IPS-20b (cell line): ENCODE measurements at regions not wholly inside any gene's neighbourhood (a gene's known extent, or its start where the extent isn't known, plus 50 kb on each side); places are given as distances from the start of the nearest gene placed in this dataset.

Source experiments
- H3K27ac ChIP-seq: one replicate; pipeline ENCODE4 v1.5.1; 2013; ENCODE audit warnings: low read length
- H3K27me3 ChIP-seq: 2 replicates; pipeline ENCODE4 v1.6.1; 2013; ENCODE audit warnings: mild to moderate bottlenecking, low read length, inconsistent platforms; ENCODE audit not compliant: insufficient read depth
- H3K36me3 ChIP-seq: 2 replicates; pipeline ENCODE4 v1.6.1; 2013; ENCODE audit warnings: low read depth, mild to moderate bottlenecking, inconsistent platforms, low read length, moderate library complexity; ENCODE audit not compliant: insufficient read depth
- H3K4me1 ChIP-seq: 2 replicates; pipeline ENCODE4 v1.6.1; 2013; ENCODE audit warnings: mild to moderate bottlenecking, control low read depth, inconsistent platforms, low read length, moderate library complexity; ENCODE audit not compliant: insufficient read depth
- H3K4me3 ChIP-seq: 2 replicates; pipeline ENCODE4 v1.5.1; 2013; ENCODE audit warnings: mild to moderate bottlenecking, low read length, inconsistent platforms
- H3K9ac ChIP-seq: 2 replicates; pipeline ENCODE4 v1.6.1; 2013; ENCODE audit warnings: low read depth, mild to moderate bottlenecking, inconsistent platforms, low read length, moderate library complexity
- H3K9me3 ChIP-seq: 2 replicates; pipeline ENCODE4 v1.6.1; 2013; ENCODE audit warnings: mild to moderate bottlenecking, low read depth, low read length, inconsistent platforms; ENCODE audit not compliant: insufficient read depth

GRCh38 chr1:232404981-232405731 is 224.8 kb downstream of the SIPA1L2 start:
- peaks cover 7% of the 10 kb centered on the region; the same call in 1 of the 2 replicates for H3K9me3 ChIP-seq
- no peaks in the 10 kb centered on the region for H3K27me3 ChIP-seq
- peaks cover 15% of the 10 kb centered on the region for H3K36me3 ChIP-seq
- no peak overlapping the region for H3K9ac ChIP-seq
- H3K4me1 ChIP-seq: no peaks in the 10 kb centered on the region
- no peak overlapping the region for H3K27ac ChIP-seq
- no peak overlapping the region for H3K4me3 ChIP-seq

- Histone ChIP-seq H3K9me3 (peaks cover 3% of the 10 kb centered on the region; the same call in 1 of the 2 replicates), H3K4me3 (no peak overlapping the region), H3K27me3 (no peaks in the 10 kb centered on the region), H3K27ac (no peak overlapping the region), H3K36me3 (peaks cover 11% of the 10 kb centered on the region), H3K9ac (no peak overlapping the region), H3K4me1 (no peaks in the 10 kb centered on the region)
Measured at GRCh38 chr1:232404227-232404626, 225.7 kb downstream of the SIPA1L2 start.

- 0 out of 2 replicates have a peak, but pooled peaks cover 2% of the 10 kb centered on the region for H3K4me1 ChIP-seq
- no peaks in the 10 kb centered on the region for H3K27me3 ChIP-seq
- no peak overlapping the region for H3K4me3 ChIP-seq
- H3K9me3 ChIP-seq: no peaks in the 10 kb centered on the region
- peaks cover 16% of the 10 kb centered on the region for H3K36me3 ChIP-seq
- H3K27ac ChIP-seq: no peak overlapping the region
- H3K9ac ChIP-seq: no peak overlapping the region
Measured at GRCh38 chr1:232403017-232403714, 226.8 kb downstream of the SIPA1L2 start.

GRCh38 chr1:232398823-232399222 is 231.1 kb downstream of the SIPA1L2 start:
- H3K36me3 ChIP-seq: peaks cover 17% of the 10 kb centered on the region
- peaks cover 4% of the 10 kb centered on the region; the same call in 1 of the 2 replicates for H3K4me1 ChIP-seq
- H3K4me3 ChIP-seq: no peak overlapping the region
- no peaks in the 10 kb centered on the region for H3K9me3 ChIP-seq
- H3K9ac ChIP-seq: no peak overlapping the region
- H3K27ac ChIP-seq: no peak overlapping the region
- H3K27me3 ChIP-seq: no peaks in the 10 kb centered on the region

GRCh38 chr1:232393444-232394146 is 236.3 kb downstream of the SIPA1L2 start:
- H3K4me3 ChIP-seq: no peak overlapping the region
- H3K27me3 ChIP-seq: no peaks in the 10 kb centered on the region
- peaks cover 12% of the 10 kb centered on the region; the same call in 1 of the 2 replicates for H3K4me1 ChIP-seq
- no peak overlapping the region for H3K27ac ChIP-seq
- H3K9ac ChIP-seq: no peak overlapping the region
- peaks cover 5% of the 10 kb centered on the region; the same call in 1 of the 2 replicates for H3K36me3 ChIP-seq
- no peaks in the 10 kb centered on the region for H3K9me3 ChIP-seq

- H3K9me3 ChIP-seq: no peaks in the 10 kb centered on the region
- no peaks in the 10 kb centered on the region for H3K27me3 ChIP-seq
Measured at GRCh38 chr1:232393010-232393409, 236.9 kb downstream of the SIPA1L2 start.

GRCh38 chr1:232390590-232390989 is 239.3 kb downstream of the SIPA1L2 start:
- H3K36me3 ChIP-seq: no peaks in the 10 kb centered on the region
- no peaks in the 10 kb centered on the region for H3K9me3 ChIP-seq
- H3K4me3 ChIP-seq: no peak overlapping the region
- no peak overlapping the region for H3K27ac ChIP-seq
- H3K27me3 ChIP-seq: no peaks in the 10 kb centered on the region
- no peak overlapping the region for H3K9ac ChIP-seq
- peaks cover 12% of the 10 kb centered on the region; the same call in 1 of the 2 replicates for H3K4me1 ChIP-seq

More at GRCh38 chr1:232393010-232393409, 236.9 kb downstream of the SIPA1L2 start:
- Histone ChIP-seq H3K36me3 (no peaks in the 10 kb centered on the region), H3K9ac (no peak overlapping the region), H3K4me3 (no peak overlapping the region), H3K4me1 (peaks cover 12% of the 10 kb centered on the region; the same call in 1 of the 2 replicates), H3K27ac (no peak overlapping the region)

GRCh38 chr1:232389744-232390143 is 240.2 kb downstream of the SIPA1L2 start:
- H3K4me3 ChIP-seq: no peak overlapping the region
- no peak overlapping the region for H3K27ac ChIP-seq
- peaks cover 12% of the 10 kb centered on the region; the same call in 1 of the 2 replicates for H3K4me1 ChIP-seq
- H3K27me3 ChIP-seq: no peaks in the 10 kb centered on the region
- H3K9ac ChIP-seq: no peak overlapping the region
- no peaks in the 10 kb centered on the region for H3K9me3 ChIP-seq
- H3K36me3 ChIP-seq: no peaks in the 10 kb centered on the region

GRCh38 chr1:232388363-232388762 is 241.6 kb downstream of the SIPA1L2 start:
- Histone ChIP-seq H3K4me1 (peaks cover 7% of the 10 kb centered on the region; the same call in 1 of the 2 replicates), H3K27ac (no peak overlapping the region), H3K9ac (no peak overlapping the region), H3K4me3 (no peak overlapping the region), H3K27me3 (no peaks in the 10 kb centered on the region), H3K9me3 (no peaks in the 10 kb centered on the region), H3K36me3 (no peaks in the 10 kb centered on the region)

GRCh38 chr1:232386721-232387510 is 243.0 kb downstream of the SIPA1L2 start:
- Histone ChIP-seq H3K9me3 (no peaks in the 10 kb centered on the region), H3K4me3 (no peak overlapping the region), H3K9ac (no peak overlapping the region), H3K36me3 (no peaks in the 10 kb centered on the region), H3K27me3 (no peaks in the 10 kb centered on the region), H3K27ac (no peak overlapping the region), H3K4me1 (peaks cover 7% of the 10 kb centered on the region; the same call in 1 of the 2 replicates)

GRCh38 chr1:232386294-232386693 is 243.6 kb downstream of the SIPA1L2 start:
- Histone ChIP-seq H3K36me3 (no peaks in the 10 kb centered on the region), H3K4me3 (no peak overlapping the region), H3K27ac (no peak overlapping the region), H3K9ac (no peak overlapping the region), H3K4me1 (peaks cover 7% of the 10 kb centered on the region; the same call in 1 of the 2 replicates), H3K27me3 (no peaks in the 10 kb centered on the region), H3K9me3 (no peaks in the 10 kb centered on the region)
